WTC11 (cell line): ENCODE measurements at regions not wholly inside any gene's neighbourhood (a gene's known extent, or its start where the extent isn't known, plus 50 kb on each side); places are given as distances from the start of the nearest gene placed in this dataset.

Experiments used
- ATAC-seq: fragments of 200-7000 bp; cut with Tn5 transposase; 2 replicates; pipeline ENCODE4 v1.10.0; 2021; ENCODE audit warnings: mild to moderate bottlenecking, moderate library complexity
- CTCF ChIA-PET: fragments of 300-600 bp; sonication (Branson Sonifier 250); formaldehyde crosslinking; loops from one replicate; lab custom pipeline; 2021; ENCODE audit warnings: antibody characterized with exemption; lab: Charles Lee
- POLR2A ChIA-PET: fragments of 350-600 bp; sonication (Branson Sonifier 250); formaldehyde crosslinking; loops from one replicate; lab custom pipeline; 2021; ENCODE audit warnings: antibody characterized with exemption; lab: Charles Lee
- DNase-seq: peaks from one replicate; pipeline ENCODE4 v3.0.0; 2021; ENCODE audit warnings: low spot score
- H3K27ac Mint-ChIP-seq: 2 replicates; pipeline ENCODE4 v1.8.0; 2021; ENCODE audit warnings: mixed read lengths
- H3K27me3 Mint-ChIP-seq: 2 replicates; pipeline ENCODE4 v1.8.0; 2021; ENCODE audit warnings: low read depth, mild to moderate bottlenecking, moderate library complexity, mixed read lengths
- H3K36me3 Mint-ChIP-seq: 2 replicates; pipeline ENCODE4 v1.8.0; 2021; ENCODE audit warnings: mixed read lengths
- H3K4me1 Mint-ChIP-seq: 2 replicates; pipeline ENCODE4 v1.8.0; 2022; ENCODE audit warnings: mixed read lengths
- H3K4me3 Mint-ChIP-seq: 2 replicates; pipeline ENCODE4 v1.8.0; 2021; ENCODE audit warnings: mild to moderate bottlenecking, moderate library complexity, mixed read lengths
- H3K9me3 Mint-ChIP-seq: 2 replicates; pipeline ENCODE4 v1.8.0; 2021; ENCODE audit warnings: mixed read lengths
- AFF4 ChIP-seq: sonication (generic); formaldehyde crosslinking; IDR thresholded peaks from 2 replicates; pipeline ENCODE4 v1.8.1; 2023; ENCODE audit warnings: mild to moderate bottlenecking, missing genetic modification reagents, borderline replicate concordance
- ATF1 ChIP-seq: sonication (generic); formaldehyde crosslinking; IDR thresholded peaks from 2 replicates; pipeline ENCODE4 v1.8.1; 2023; ENCODE audit warnings: mild to moderate bottlenecking, moderate library complexity, missing genetic modification reagents
- CBFB ChIP-seq: sonication (generic); formaldehyde crosslinking; IDR thresholded peaks from 2 replicates; pipeline ENCODE4 v1.8.1; 2022; ENCODE audit warnings: mild to moderate bottlenecking, low read depth, missing genetic modification reagents
- CREM ChIP-seq: sonication (generic); formaldehyde crosslinking; IDR thresholded peaks from 2 replicates; pipeline ENCODE4 v1.8.1; 2022; ENCODE audit warnings: mild to moderate bottlenecking, missing genetic modification reagents, moderate library complexity
- ESRRA ChIP-seq: sonication (generic); formaldehyde crosslinking; IDR thresholded peaks from 2 replicates; pipeline ENCODE4 v1.8.1; 2022; ENCODE audit warnings: mild to moderate bottlenecking, missing genetic modification reagents, borderline replicate concordance
- HMGA2 ChIP-seq: fragments of 250-450 bp; sonication (Bioruptor Pico); IDR thresholded peaks from 2 replicates; pipeline ENCODE4 v1.4.0; 2021; ENCODE audit warnings: mild to moderate bottlenecking, moderate library complexity
- JAZF1 ChIP-seq: fragments of 250-450 bp; sonication (Bioruptor Pico); IDR thresholded peaks from 2 replicates; pipeline ENCODE4 v1.9.0; 2021; ENCODE audit warnings: moderate library complexity, mild to moderate bottlenecking, inconsistent platforms
- MAX ChIP-seq: sonication (generic); formaldehyde crosslinking; IDR thresholded peaks from 2 replicates; pipeline ENCODE4 v1.8.0; 2022; ENCODE audit warnings: mild to moderate bottlenecking, missing genetic modification reagents
- MXD4 ChIP-seq: fragments of 250-450 bp; sonication (Bioruptor Pico); IDR thresholded peaks from 2 replicates; pipeline ENCODE4 v1.8.0; 2021; ENCODE audit warnings: mild to moderate bottlenecking, moderate library complexity, borderline replicate concordance
- MYBL2 ChIP-seq: sonication (generic); formaldehyde crosslinking; IDR thresholded peaks from 2 replicates; pipeline ENCODE4 v1.8.1; 2023; ENCODE audit warnings: mild to moderate bottlenecking, moderate library complexity, missing genetic modification reagents
- RELA ChIP-seq: sonication (generic); formaldehyde crosslinking; IDR thresholded peaks from 2 replicates; pipeline ENCODE4 v1.8.1; 2022; ENCODE audit warnings: missing genetic modification reagents, mild to moderate bottlenecking, borderline replicate concordance
- SOX15 ChIP-seq: fragments of 250-450 bp; sonication (Bioruptor Pico); IDR thresholded peaks from 2 replicates; pipeline ENCODE4 v1.9.0; 2021; ENCODE audit warnings: mild to moderate bottlenecking
- SP1 ChIP-seq: sonication (generic); formaldehyde crosslinking; conservative IDR thresholded peaks from 2 replicates; pipeline ENCODE4 v1.8.1; 2022; ENCODE audit warnings: missing genetic modification reagents
- TEAD1 ChIP-seq: sonication (generic); formaldehyde crosslinking; IDR thresholded peaks from 2 replicates; pipeline ENCODE4 v1.8.0; 2022; ENCODE audit warnings: mild to moderate bottlenecking, missing genetic modification reagents
- ZBTB21 ChIP-seq: sonication (generic); formaldehyde crosslinking; IDR thresholded peaks from 2 replicates; pipeline ENCODE4 v1.8.1; 2023; ENCODE audit warnings: mild to moderate bottlenecking, missing genetic modification reagents, borderline replicate concordance
- ZNF138 ChIP-seq: sonication (generic); formaldehyde crosslinking; conservative IDR thresholded peaks from 2 replicates; pipeline ENCODE4 v1.8.1; 2022; ENCODE audit warnings: mild to moderate bottlenecking, moderate library complexity, missing genetic modification reagents
- ZNF423 ChIP-seq: fragments of 250-450 bp; sonication (Bioruptor Pico); IDR thresholded peaks from 2 replicates; pipeline ENCODE4 v2.1.2; 2022; ENCODE audit warnings: mild to moderate bottlenecking, moderate library complexity
- ZNF425 ChIP-seq: fragments of 250-450 bp; sonication (Bioruptor Pico); conservative IDR thresholded peaks from 2 replicates; pipeline ENCODE4 v1.9.0; 2021; ENCODE audit warnings: mild to moderate bottlenecking
- TF ChIP-seq, protein P1 (sequence below): fragments of 200-600 bp; IDR thresholded peaks from 2 replicates; pipeline ENCODE4 v1.8.0; 2022; ENCODE audit warnings: antibody characterized with exemption
- TF ChIP-seq, protein P2 (sequence below): sonication (generic); formaldehyde crosslinking; conservative IDR thresholded peaks from 2 replicates; pipeline ENCODE4 v1.8.1; 2022; ENCODE audit warnings: mild to moderate bottlenecking, missing genetic modification reagents
- TF ChIP-seq, protein P3 (sequence below): fragments of 250-450 bp; sonication (Bioruptor Pico); IDR thresholded peaks from 2 replicates; pipeline ENCODE4 v1.8.0; 2021; ENCODE audit warnings: mild to moderate bottlenecking
- TF ChIP-seq, protein P4 (sequence below): sonication (generic); formaldehyde crosslinking; IDR thresholded peaks from 2 replicates; pipeline ENCODE4 v1.8.1; 2023; ENCODE audit warnings: mild to moderate bottlenecking, missing genetic modification reagents, moderate library complexity

GRCh38 chr17:68771867-68772515, 170.8 kb upstream of the FAM20A start:
- TF ChIP-seq, protein P1, sequence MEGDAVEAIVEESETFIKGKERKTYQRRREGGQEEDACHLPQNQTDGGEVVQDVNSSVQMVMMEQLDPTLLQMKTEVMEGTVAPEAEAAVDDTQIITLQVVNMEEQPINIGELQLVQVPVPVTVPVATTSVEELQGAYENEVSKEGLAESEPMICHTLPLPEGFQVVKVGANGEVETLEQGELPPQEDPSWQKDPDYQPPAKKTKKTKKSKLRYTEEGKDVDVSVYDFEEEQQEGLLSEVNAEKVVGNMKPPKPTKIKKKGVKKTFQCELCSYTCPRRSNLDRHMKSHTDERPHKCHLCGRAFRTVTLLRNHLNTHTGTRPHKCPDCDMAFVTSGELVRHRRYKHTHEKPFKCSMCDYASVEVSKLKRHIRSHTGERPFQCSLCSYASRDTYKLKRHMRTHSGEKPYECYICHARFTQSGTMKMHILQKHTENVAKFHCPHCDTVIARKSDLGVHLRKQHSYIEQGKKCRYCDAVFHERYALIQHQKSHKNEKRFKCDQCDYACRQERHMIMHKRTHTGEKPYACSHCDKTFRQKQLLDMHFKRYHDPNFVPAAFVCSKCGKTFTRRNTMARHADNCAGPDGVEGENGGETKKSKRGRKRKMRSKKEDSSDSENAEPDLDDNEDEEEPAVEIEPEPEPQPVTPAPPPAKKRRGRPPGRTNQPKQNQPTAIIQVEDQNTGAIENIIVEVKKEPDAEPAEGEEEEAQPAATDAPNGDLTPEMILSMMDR, result 0 out of 2 replicates have a peak, but pooled peaks have one; percentile 14
- TF ChIP-seq ESRRA (CRISPR knock-in tag), result no peak
- H3K9me3 Mint-ChIP-seq, result peaks cover 8% of the 10 kb centered on the region
- CTCF ChIA-PET, result interaction anchor here (0.6 to 2.0 kb wide), 37 partner anchors 11 to 751 kb away, joined by 3 to 23 read pairs (median 4); partner anchors contain the start of gene ABCA8
- no peaks in the 10 kb centered on the region for H3K27me3 Mint-ChIP-seq
- ATAC-seq (peak; percentile 89), DNase-seq (no peak)
- peaks cover 6% of the 10 kb centered on the region for H3K36me3 Mint-ChIP-seq
- POLR2A ChIA-PET, result interaction anchor here (0.8 kb wide), 1 partner anchor 471 kb away, joined by 3 read pairs; no protein-coding TSS in a partner anchor
- no peak overlapping the region for H3K27ac Mint-ChIP-seq
- H3K4me1 Mint-ChIP-seq, result no peaks in the 10 kb centered on the region
- H3K4me3 Mint-ChIP-seq, result no peak overlapping the region

GRCh38 chr17:68768804-68769203, 167.6 kb upstream of the FAM20A start:
- Mint-ChIP-seq H3K36me3 (no peaks in the 10 kb centered on the region), H3K27me3 (no peaks in the 10 kb centered on the region), H3K4me3 (no peak overlapping the region), H3K9me3 (no peaks in the 10 kb centered on the region), H3K27ac (no peak overlapping the region), H3K4me1 (no peaks in the 10 kb centered on the region)
- no peak for DNase-seq
- ChIA-PET POLR2A (no interaction called here), CTCF (no interaction called here)
- no peak for ATAC-seq
- TF ChIP-seq HMGA2 (CRISPR knock-in tag), result no peak
- TF ChIP-seq MXD4 (CRISPR knock-in tag), result no peak
- TF ChIP-seq JAZF1 (CRISPR knock-in tag), result no peak
- TF ChIP-seq ZNF425 (CRISPR knock-in tag), result no peak
- TF ChIP-seq AFF4 (CRISPR knock-in tag), result no peak
- TF ChIP-seq RELA, result no peak
- TF ChIP-seq CBFB (CRISPR knock-in tag), result no peak
- TF ChIP-seq ZNF138 (CRISPR knock-in tag), result no peak
- TF ChIP-seq, protein P2, sequence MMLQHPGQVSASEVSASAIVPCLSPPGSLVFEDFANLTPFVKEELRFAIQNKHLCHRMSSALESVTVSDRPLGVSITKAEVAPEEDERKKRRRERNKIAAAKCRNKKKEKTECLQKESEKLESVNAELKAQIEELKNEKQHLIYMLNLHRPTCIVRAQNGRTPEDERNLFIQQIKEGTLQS, result no peak
- no peak for TF ChIP-seq ZBTB21 (CRISPR knock-in tag)
- no peak for TF ChIP-seq TEAD1 (CRISPR knock-in tag)
- TF ChIP-seq MYBL2, result no peak

DNA sequence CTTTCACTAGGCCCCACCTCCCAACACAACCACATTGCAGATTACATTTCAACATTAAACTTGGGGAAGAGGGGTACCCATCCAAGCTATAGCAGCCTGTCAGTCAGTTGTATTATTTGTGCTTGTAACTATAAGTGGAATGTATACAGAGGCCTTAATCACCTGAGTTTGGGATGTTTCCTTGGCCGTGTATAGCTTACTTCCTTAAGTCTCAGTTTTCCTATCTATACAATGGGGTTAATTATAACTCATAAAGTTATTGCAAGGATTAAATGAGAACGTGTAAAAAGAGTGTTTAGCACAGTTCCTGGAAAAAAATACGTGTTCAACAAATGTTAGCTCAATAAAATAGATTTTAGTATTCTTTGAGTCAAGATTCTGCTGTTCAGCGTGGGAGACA, 165.5 kb upstream of the FAM20A start:
- Mint-ChIP-seq H3K4me3 (no peak overlapping the region), H3K36me3 (no peaks in the 10 kb centered on the region), H3K4me1 (no peaks in the 10 kb centered on the region), H3K9me3 (no peaks in the 10 kb centered on the region), H3K27ac (no peak overlapping the region), H3K27me3 (no peaks in the 10 kb centered on the region)
- ATAC-seq (no peak), DNase-seq (no peak)
- POLR2A ChIA-PET, result no interaction called here
- CTCF ChIA-PET, result interaction anchor here (0.7 kb wide), 1 partner anchor 166 kb away, joined by 3 read pairs; no protein-coding TSS in a partner anchor
- TF ChIP-seq ATF1 (CRISPR knock-in tag) (no peak), CREM (CRISPR knock-in tag) (no peak), ZNF423 (no peak), MAX (CRISPR knock-in tag) (no peak), SP1 (CRISPR knock-in tag) (no peak), SOX15 (no peak), MXD4 (CRISPR knock-in tag) (no peak)
- TF ChIP-seq, protein P3, sequence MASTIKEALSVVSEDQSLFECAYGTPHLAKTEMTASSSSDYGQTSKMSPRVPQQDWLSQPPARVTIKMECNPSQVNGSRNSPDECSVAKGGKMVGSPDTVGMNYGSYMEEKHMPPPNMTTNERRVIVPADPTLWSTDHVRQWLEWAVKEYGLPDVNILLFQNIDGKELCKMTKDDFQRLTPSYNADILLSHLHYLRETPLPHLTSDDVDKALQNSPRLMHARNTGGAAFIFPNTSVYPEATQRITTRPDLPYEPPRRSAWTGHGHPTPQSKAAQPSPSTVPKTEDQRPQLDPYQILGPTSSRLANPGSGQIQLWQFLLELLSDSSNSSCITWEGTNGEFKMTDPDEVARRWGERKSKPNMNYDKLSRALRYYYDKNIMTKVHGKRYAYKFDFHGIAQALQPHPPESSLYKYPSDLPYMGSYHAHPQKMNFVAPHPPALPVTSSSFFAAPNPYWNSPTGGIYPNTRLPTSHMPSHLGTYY (CRISPR knock-in tag), result no peak
- TF ChIP-seq, protein P4, sequence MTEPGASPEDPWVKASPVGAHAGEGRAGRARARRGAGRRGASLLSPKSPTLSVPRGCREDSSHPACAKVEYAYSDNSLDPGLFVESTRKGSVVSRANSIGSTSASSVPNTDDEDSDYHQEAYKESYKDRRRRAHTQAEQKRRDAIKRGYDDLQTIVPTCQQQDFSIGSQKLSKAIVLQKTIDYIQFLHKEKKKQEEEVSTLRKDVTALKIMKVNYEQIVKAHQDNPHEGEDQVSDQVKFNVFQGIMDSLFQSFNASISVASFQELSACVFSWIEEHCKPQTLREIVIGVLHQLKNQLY (CRISPR knock-in tag), result no peak
